ENCODE measurements at regions not wholly inside any gene's neighbourhood (a gene's known extent, or its start where the extent isn't known, plus 50 kb on each side); places are given as distances from the start of the nearest gene placed in this dataset.

DNA sequence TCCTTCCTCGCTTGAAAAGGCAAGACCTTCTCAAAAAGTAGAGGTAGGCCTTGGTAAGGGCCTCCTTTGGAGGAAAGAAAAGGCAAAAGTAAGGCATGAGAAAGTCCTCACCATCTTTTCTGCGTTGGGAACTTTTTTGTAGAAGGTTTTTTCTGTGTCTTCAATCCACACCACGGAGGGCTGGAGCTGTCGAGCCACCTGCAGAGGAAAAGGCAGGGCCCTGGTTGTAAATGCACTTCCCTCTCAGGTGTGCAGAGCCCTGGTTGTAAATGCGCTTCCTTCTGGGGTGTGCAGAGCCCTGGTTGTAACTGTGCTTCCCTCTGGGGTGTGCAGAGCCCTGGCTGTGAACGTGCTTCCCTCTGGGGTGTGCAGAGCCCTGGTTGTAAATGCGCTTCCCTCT is 80.2 kb upstream of the ASB18 start:
- TF ChIP-seq ZFP36L2 (CRISPR knock-in tag; IDR thresholded peaks at IDR 0.05), result no peak
- no peak for TF ChIP-seq GFI1 (CRISPR knock-in tag; IDR thresholded peaks at IDR 0.05; ENCODE audit: borderline replicate concordance)
- TF ChIP-seq, protein P1, sequence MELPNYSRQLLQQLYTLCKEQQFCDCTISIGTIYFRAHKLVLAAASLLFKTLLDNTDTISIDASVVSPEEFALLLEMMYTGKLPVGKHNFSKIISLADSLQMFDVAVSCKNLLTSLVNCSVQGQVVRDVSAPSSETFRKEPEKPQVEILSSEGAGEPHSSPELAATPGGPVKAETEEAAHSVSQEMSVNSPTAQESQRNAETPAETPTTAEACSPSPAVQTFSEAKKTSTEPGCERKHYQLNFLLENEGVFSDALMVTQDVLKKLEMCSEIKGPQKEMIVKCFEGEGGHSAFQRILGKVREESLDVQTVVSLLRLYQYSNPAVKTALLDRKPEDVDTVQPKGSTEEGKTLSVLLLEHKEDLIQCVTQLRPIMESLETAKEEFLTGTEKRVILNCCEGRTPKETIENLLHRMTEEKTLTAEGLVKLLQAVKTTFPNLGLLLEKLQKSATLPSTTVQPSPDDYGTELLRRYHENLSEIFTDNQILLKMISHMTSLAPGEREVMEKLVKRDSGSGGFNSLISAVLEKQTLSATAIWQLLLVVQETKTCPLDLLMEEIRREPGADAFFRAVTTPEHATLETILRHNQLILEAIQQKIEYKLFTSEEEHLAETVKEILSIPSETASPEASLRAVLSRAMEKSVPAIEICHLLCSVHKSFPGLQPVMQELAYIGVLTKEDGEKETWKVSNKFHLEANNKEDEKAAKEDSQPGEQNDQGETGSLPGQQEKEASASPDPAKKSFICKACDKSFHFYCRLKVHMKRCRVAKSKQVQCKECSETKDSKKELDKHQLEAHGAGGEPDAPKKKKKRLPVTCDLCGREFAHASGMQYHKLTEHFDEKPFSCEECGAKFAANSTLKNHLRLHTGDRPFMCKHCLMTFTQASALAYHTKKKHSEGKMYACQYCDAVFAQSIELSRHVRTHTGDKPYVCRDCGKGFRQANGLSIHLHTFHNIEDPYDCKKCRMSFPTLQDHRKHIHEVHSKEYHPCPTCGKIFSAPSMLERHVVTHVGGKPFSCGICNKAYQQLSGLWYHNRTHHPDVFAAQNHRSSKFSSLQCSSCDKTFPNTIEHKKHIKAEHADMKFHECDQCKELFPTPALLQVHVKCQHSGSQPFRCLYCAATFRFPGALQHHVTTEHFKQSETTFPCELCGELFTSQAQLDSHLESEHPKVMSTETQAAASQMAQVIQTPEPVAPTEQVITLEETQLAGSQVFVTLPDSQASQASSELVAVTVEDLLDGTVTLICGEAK (IDR thresholded peaks at IDR 0.05), result no peak
- TF ChIP-seq, protein P1 (CRISPR knock-in tag; IDR thresholded peaks at IDR 0.05), result no peak
- TF ChIP-seq, protein P2, sequence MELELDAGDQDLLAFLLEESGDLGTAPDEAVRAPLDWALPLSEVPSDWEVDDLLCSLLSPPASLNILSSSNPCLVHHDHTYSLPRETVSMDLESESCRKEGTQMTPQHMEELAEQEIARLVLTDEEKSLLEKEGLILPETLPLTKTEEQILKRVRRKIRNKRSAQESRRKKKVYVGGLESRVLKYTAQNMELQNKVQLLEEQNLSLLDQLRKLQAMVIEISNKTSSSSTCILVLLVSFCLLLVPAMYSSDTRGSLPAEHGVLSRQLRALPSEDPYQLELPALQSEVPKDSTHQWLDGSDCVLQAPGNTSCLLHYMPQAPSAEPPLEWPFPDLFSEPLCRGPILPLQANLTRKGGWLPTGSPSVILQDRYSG (CRISPR knock-in tag; IDR thresholded peaks at IDR 0.05), result no peak
- no peak for TF ChIP-seq HNRNPH1 (optimal IDR thresholded peaks at IDR 0.05; ENCODE audit: low read depth, low read length)
- TF ChIP-seq ZSCAN30 (CRISPR knock-in tag; IDR thresholded peaks at IDR 0.05), result no peak
- no peak for TF ChIP-seq ADNP (CRISPR knock-in tag; IDR thresholded peaks at IDR 0.05)
